ENCODE measurements at regions not wholly inside any gene's neighbourhood (a gene's known extent, or its start where the extent isn't known, plus 50 kb on each side); places are given as distances from the start of the nearest gene placed in this dataset. TPM values are rescaled to one million over a fixed set of nuclear protein-coding genes. Genes with fewer than 3 reads are reported as not detected.

- Histone ChIP-seq H3K79me2 (ENCODE audit: insufficient read depth, low read length) (no peaks in the 10 kb centered on the region), H4K20me1 (ENCODE audit: insufficient read depth, low read length) (no peaks in the 10 kb centered on the region), H3K4me1 (ENCODE audit: control insufficient read depth in 1 of 2, insufficient read depth in 2 of 2, low read length in 2 of 2) (no peaks in the 10 kb centered on the region), H3K4me2 (replicated peaks; ENCODE audit: extremely low read depth, low read length, poor library complexity, severe bottlenecking) (no peak overlapping the region), H3K4me3 (replicated peaks in 1 of 3; ENCODE audit: low read depth in 2 of 3, low read length in 3 of 3) (no peak overlapping the region), H3K36me3 (replicated peaks in 1 of 2; ENCODE audit: control insufficient read depth in 1 of 2, insufficient read depth in 2 of 2, low read length in 2 of 2) (no peaks in the 10 kb centered on the region), H3K9ac (ENCODE audit: insufficient read depth, low read length, poor library complexity, severe bottlenecking) (no peak overlapping the region), H3K9me3 (replicated peaks in 1 of 2; ENCODE audit: control insufficient read depth in 1 of 2, insufficient read depth in 1 of 2, low read length in 2 of 2) (peaks cover 3 to 9% of the 10 kb centered on the region in 2 donors), H2AFZ (ENCODE audit: insufficient read depth, low read depth, low read length, poor library complexity, severe bottlenecking) (no peak overlapping the region), H3K27me3 (ENCODE audit: control insufficient read depth in 2 of 2, insufficient read depth in 2 of 2, low read length in 2 of 2) (no peaks in the 10 kb centered on the region), H3K27ac (ENCODE audit: low read depth in 1 of 2, low read length in 2 of 2) (no peak overlapping the region)
- Mint-ChIP-seq H3K4me3 (no peak overlapping the region), H3K9me3 (peaks cover 0 to 15% (median 7%) of the 10 kb centered on the region in 7 donors), H3K36me3 (no peaks in the 10 kb centered on the region), H3K27ac (no peak overlapping the region), H3K4me1 (no peaks in the 10 kb centered on the region), H3K27me3 (ENCODE audit: low read depth in 3 of 3) (peaks cover 0 to 1% (median 0%) of the 10 kb centered on the region in 3 donors)
- intact Hi-C loops (cut with micrococcal nuclease), result no loop called here
- DNase-seq, result no peak
- WGBS (ENCODE audit: insufficient coverage), result no CpG with 5 or more reads among the region's 6 CpGs
- TF ChIP-seq CTCF (IDR thresholded peaks at IDR 0.05), result no peak
These were observed 52.6 kb upstream of the ZFP42 start for GRCh38 chr4:187942968-187943367.

GRCh38 chr4:187944179-187944578 lies 51.4 kb upstream of the ZFP42 start:
- no peak overlapping the region for H3K9ac ChIP-seq (ENCODE audit: insufficient read depth, low read length, poor library complexity, severe bottlenecking)
- no peak overlapping the region for H3K4me3 ChIP-seq (replicated peaks in 1 of 3; ENCODE audit: low read depth in 2 of 3, low read length in 3 of 3)
- TF ChIP-seq CTCF (IDR thresholded peaks at IDR 0.05), result no peak
- Mint-ChIP-seq H3K36me3 (no peaks in the 10 kb centered on the region), H3K9me3 (peaks cover 0 to 15% (median 4%) of the 10 kb centered on the region in 7 donors), H3K4me3 (no peak overlapping the region), H3K27ac (no peak overlapping the region), H3K27me3 (ENCODE audit: low read depth in 3 of 3) (peaks cover 0 to 1% (median 0%) of the 10 kb centered on the region in 3 donors), H3K4me1 (no peaks in the 10 kb centered on the region)
- H3K4me2 ChIP-seq (replicated peaks; ENCODE audit: extremely low read depth, low read length, poor library complexity, severe bottlenecking), result no peak overlapping the region
- H3K79me2 ChIP-seq (ENCODE audit: insufficient read depth, low read length), result no peaks in the 10 kb centered on the region
- DNase-seq, result no peak
- no peak overlapping the region for H3K27ac ChIP-seq (ENCODE audit: low read depth in 1 of 2, low read length in 2 of 2)
- H3K36me3 ChIP-seq (replicated peaks in 1 of 2; ENCODE audit: control insufficient read depth in 1 of 2, insufficient read depth in 2 of 2, low read length in 2 of 2), result no peaks in the 10 kb centered on the region
- intact Hi-C loops (cut with micrococcal nuclease), result no loop called here
- no peaks in the 10 kb centered on the region for H4K20me1 ChIP-seq (ENCODE audit: insufficient read depth, low read length)
- no peaks in the 10 kb centered on the region for H3K4me1 ChIP-seq (ENCODE audit: control insufficient read depth in 1 of 2, insufficient read depth in 2 of 2, low read length in 2 of 2)
- no peaks in the 10 kb centered on the region for H3K27me3 ChIP-seq (ENCODE audit: control insufficient read depth in 2 of 2, insufficient read depth in 2 of 2, low read length in 2 of 2)
- WGBS (ENCODE audit: insufficient coverage), result 74% methylated on average over 4 of the region's 7 CpGs
- peaks cover 0 to 6% of the 10 kb centered on the region in 2 donors for H3K9me3 ChIP-seq (replicated peaks in 1 of 2; ENCODE audit: control insufficient read depth in 1 of 2, insufficient read depth in 1 of 2, low read length in 2 of 2)
- H2AFZ ChIP-seq (ENCODE audit: insufficient read depth, low read depth, low read length, poor library complexity, severe bottlenecking), result no peak overlapping the region

Small RNA genes in the stretch of these regions (small RNA-seq; reads per million reads assigned to genes)
- not detected for gene MRPS36P2 (ENCODE audit: insufficient read length, low read depth)
